NT2/D1 (cell line): ENCODE measurements at regions not wholly inside any gene's neighbourhood (a gene's known extent, or its start where the extent isn't known, plus 50 kb on each side); places are given as distances from the start of the nearest gene placed in this dataset.

Experiments
- SUZ12 ChIP-seq: IDR thresholded peaks from 2 replicates; pipeline ENCODE4 v1.6.1; 2011; ENCODE audit not compliant: insufficient read length, insufficient read depth; ENCODE audit errors: extremely low read depth
- YY1 ChIP-seq: IDR thresholded peaks from 2 replicates; pipeline ENCODE4 v1.6.1; 2011; ENCODE audit not compliant: insufficient read length, insufficient read depth
- ZNF274 ChIP-seq: IDR thresholded peaks from 2 replicates; pipeline ENCODE4 v1.6.1; 2011; ENCODE audit warnings: mild to moderate bottlenecking, low read depth, low read length

DNA sequence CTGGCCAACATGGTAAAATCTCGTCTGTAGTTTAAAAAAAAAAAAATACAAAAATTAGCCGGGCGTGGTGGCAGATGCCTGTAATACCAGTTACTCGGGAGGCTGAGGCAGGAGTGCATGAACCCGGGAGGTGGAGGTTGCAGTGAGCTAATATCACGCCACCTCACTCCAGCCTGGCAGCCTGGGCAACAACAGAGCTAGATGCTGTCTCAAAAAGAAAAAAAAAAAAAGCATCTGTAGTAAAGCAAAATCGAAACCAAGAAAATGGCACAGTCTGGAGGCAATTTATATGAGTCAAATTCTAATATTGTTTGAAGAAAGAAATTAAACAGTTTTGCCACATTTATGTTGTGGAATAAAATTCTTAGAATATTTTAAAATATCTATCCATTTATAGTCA is 365.0 kb upstream of the CHORDC1 start:
- TF ChIP-seq ZNF274 (no peak), YY1 (no peak), SUZ12 (no peak)
